Breast epithelium (tissue), 4 donors: ENCODE measurements at regions not wholly inside any gene's neighbourhood (a gene's known extent, or its start where the extent isn't known, plus 50 kb on each side); places are given as distances from the start of the nearest gene placed in this dataset.
"Not testable (repeated sequence)": the region's sequence is repeated elsewhere in the genome, so short reads cannot be mapped to it uniquely, and the experiment has no call there.

Experiments used
- DNase-seq, 2 donors: peaks; one replicate each; pipeline ENCODE4 v3.0.0-alpha.2; 2019; ENCODE audit warnings: low spot score in 2 of 2
- H3K27ac ChIP-seq, 2 donors: fragments of 200-600 bp; sonication (generic) in 1 of 2; one replicate each; pipeline ENCODE4 v1.5.1; 2016 to 2019; ENCODE audit warnings: mild to moderate bottlenecking in 1 of 2
- H3K27me3 ChIP-seq, 2 donors: fragments of 200-600 bp; sonication (generic) in 1 of 2; one replicate each; pipeline versions ENCODE4 v1.5.1 to v1.6.0; 2017 to 2019; ENCODE audit warnings: control low read depth in 1 of 2, mild to moderate bottlenecking in 1 of 2
- H3K36me3 ChIP-seq: fragments of 200-600 bp; one replicate; pipeline ENCODE4 v1.5.1; 2019
- H3K4me1 ChIP-seq, 2 donors: fragments of 200-600 bp; sonication (generic); one replicate each; pipeline ENCODE4 v1.5.1; 2016 to 2019; ENCODE audit warnings: control low read depth in 1 of 2
- H3K4me3 ChIP-seq, 3 donors: fragments of 200-600 bp; sonication (generic); 1 replicate in 2 of 3; 2 replicates in 1 of 3; pipeline ENCODE4 v1.5.1; 2016 to 2019; ENCODE audit warnings: mild to moderate bottlenecking in 3 of 3, moderate library complexity in 2 of 3
- H3K9me3 ChIP-seq, 2 donors: fragments of 200-600 bp; sonication (generic) in 1 of 2; one replicate each; pipeline ENCODE4 v1.5.1; 2016 to 2019; ENCODE audit warnings: control low read depth in 1 of 2
- CTCF ChIP-seq, 3 donors: fragments of 450-650 bp; IDR thresholded peaks; one replicate each; pipeline ENCODE4 v1.5.1; 2016 to 2017; ENCODE audit warnings: antibody characterized with exemption in 3 of 3, mild to moderate bottlenecking in 3 of 3, moderate library complexity in 3 of 3
- POLR2A ChIP-seq: fragments of 450-650 bp; IDR thresholded peaks from one replicate; pipeline ENCODE4 v1.6.1; 2016; ENCODE audit warnings: antibody characterized with exemption, mild to moderate bottlenecking, moderate library complexity
- POLR2AphosphoS5 ChIP-seq, 3 donors: sonication (generic); formaldehyde crosslinking; IDR thresholded peaks; one replicate each; pipeline ENCODE4 v1.6.1; 2017; ENCODE audit warnings: antibody characterized with exemption in 3 of 3
- intact Hi-C: fragments of 100-400 bp; cut with DNase I; formaldehyde crosslinking; loops from one replicate; pipeline ENCODE4 v1.15.1; 2023; ENCODE audit warnings: low total_unique reads

DNA sequence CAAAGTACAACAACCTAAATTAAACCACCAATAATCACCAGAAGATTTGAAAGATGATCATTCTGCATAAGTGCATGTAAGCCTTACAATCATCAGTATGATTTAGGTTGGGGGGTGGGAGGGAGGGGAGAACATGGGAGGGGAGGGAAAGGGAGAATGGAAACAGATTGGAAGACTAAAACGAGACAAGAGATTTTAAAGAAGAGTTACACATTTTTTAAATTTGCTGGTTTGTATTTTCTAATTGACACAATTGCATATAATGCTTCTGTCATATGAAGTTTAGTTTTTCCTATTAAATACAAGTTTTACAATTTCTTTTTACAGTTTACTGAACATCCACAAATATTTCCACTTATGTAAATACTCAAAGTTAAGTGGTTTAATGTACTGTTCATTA, 2118.9 kb downstream of the PCDH9 start:
- DNase-seq, result no peak
- intact Hi-C loops, result no loop called here
- TF ChIP-seq CTCF (IDR thresholded peaks at IDR 0.05), result no peak
- no peak for TF ChIP-seq POLR2A
- no peak for TF ChIP-seq POLR2AphosphoS5 (IDR thresholded peaks at IDR 0.05)
- Histone ChIP-seq H3K4me1 (no peaks in the 10 kb centered on the region), H3K27ac (no peak overlapping the region), H3K36me3 (no peaks in the 10 kb centered on the region), H3K9me3 (no peaks in the 10 kb centered on the region), H3K4me3 (no peak overlapping the region), H3K27me3 (no peaks in the 10 kb centered on the region)

DNA sequence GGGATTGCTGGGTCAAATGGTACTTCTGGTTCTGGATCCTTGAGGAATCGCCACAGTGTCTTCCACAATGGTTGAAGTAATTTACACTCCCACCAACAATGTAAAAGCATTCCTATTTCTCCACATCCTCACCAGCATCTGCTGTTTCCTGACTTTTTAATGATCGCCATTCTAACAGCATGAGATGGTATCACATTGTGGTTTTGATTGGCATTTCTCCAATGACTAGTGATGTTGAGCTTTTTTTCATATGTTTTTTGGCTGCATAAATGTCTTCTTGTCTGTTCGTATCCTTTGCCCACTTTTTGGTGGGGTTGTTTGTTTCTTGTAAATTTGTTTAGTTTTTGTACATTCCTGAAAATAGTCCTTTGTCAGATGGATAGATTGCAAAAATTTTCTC, 2125.7 kb downstream of the PCDH9 start:
- H3K4me3 ChIP-seq, H3K9me3 ChIP-seq, DNase-seq, H3K27ac ChIP-seq, H3K27me3 ChIP-seq, H3K36me3 ChIP-seq, H3K4me1 ChIP-seq, intact Hi-C loops: not testable (repeated sequence)

DNA sequence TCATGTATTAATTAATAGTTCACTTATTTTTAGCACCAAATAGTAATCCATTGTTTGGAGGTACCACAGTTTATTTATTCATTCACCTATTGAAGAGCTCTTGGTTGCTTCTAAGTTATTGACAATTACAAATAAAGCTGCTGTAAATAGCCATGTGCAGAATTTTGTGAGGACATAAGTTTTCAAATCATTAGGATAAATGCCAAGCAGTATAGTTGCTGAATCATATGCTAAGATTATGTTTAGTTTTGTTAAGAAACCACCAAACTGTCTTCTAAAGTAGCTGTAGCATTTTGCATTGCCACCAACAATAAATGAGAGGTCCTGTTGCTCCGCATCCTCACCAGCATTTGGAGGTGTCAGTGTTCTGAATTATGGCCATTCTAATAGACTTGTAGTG, 2126.8 kb downstream of the PCDH9 start:
- intact Hi-C loops, result no loop called here
- no peaks in the 10 kb centered on the region for H3K27me3 ChIP-seq
- H3K4me1 ChIP-seq, result no peaks in the 10 kb centered on the region
- H3K27ac ChIP-seq, result no peak overlapping the region
- H3K4me3 ChIP-seq, result no peak overlapping the region
- no peaks in the 10 kb centered on the region for H3K36me3 ChIP-seq
- no peaks in the 10 kb centered on the region for H3K9me3 ChIP-seq
- DNase-seq, result no peak
- no peak for TF ChIP-seq POLR2AphosphoS5 (IDR thresholded peaks at IDR 0.05)
- no peak for TF ChIP-seq POLR2A

DNA sequence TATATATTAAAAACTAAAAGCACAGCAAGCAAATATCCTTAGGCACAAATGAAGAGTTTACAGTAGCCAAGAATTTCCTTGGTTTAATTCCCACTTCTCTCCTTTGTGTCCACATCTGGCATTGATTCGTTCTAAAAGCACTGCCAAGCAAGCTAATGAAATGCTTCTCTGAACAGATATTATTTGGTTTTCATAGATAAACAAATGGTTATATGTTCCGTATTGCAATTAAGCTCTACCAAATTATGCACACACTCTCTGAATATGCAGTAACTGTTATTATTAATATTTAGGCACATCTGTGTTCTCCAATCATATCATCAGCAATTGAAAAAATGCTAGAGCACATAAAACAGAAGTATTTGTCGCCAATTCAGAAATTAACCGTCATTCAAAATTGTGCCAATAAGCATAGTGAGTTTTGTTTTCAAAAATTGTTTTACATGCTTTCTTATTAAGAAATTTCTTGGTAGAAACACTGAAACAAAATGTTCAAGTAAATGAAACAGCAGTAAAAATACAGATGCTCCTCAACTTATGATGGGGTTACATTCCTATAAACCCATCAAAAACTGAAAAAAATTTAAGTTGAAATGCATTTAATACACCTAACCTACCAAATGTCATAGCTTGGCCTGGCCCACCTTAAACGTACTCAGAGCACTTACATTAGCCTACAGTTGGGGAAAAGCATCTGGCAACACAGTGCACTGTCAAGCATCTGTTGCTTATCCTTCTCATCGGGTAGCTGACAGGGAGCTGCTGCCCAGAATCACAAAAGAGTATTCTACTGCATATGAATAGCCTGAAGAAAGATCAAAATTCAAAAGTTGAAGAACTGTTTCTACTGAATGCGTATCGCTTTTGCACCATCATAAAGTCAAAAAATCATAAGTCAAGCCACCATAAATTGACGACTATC, 2134.7 kb downstream of the PCDH9 start:
- H3K27me3 ChIP-seq, result no peaks in the 10 kb centered on the region
- no peaks in the 10 kb centered on the region for H3K9me3 ChIP-seq
- intact Hi-C loops, result no loop called here
- TF ChIP-seq POLR2AphosphoS5 (IDR thresholded peaks at IDR 0.05) (no peak), CTCF (IDR thresholded peaks at IDR 0.05) (no peak), POLR2A (no peak)
- no peaks in the 10 kb centered on the region for H3K4me1 ChIP-seq
- H3K36me3 ChIP-seq, result no peaks in the 10 kb centered on the region
- DNase-seq, result no peak
- H3K4me3 ChIP-seq, result no peak overlapping the region
- no peak overlapping the region for H3K27ac ChIP-seq

GRCh38 chr13:65093357-65093756, 2136.8 kb downstream of the PCDH9 start:
- TF ChIP-seq POLR2AphosphoS5 (IDR thresholded peaks at IDR 0.05) (no peak), CTCF (IDR thresholded peaks at IDR 0.05) (no peak), POLR2A (no peak)
- H3K4me3 ChIP-seq, result no peak overlapping the region
- no peaks in the 10 kb centered on the region for H3K27me3 ChIP-seq
- H3K9me3 ChIP-seq, result no peaks in the 10 kb centered on the region
- no peaks in the 10 kb centered on the region for H3K4me1 ChIP-seq
- DNase-seq, result no peak
- no peaks in the 10 kb centered on the region for H3K36me3 ChIP-seq
- intact Hi-C loops, result no loop called here
- H3K27ac ChIP-seq, result no peak overlapping the region

GRCh38 chr13:65091031-65091430, 2139.1 kb downstream of the PCDH9 start:
- Histone ChIP-seq H3K36me3 (no peaks in the 10 kb centered on the region), H3K9me3 (no peaks in the 10 kb centered on the region), H3K4me1 (no peaks in the 10 kb centered on the region), H3K4me3 (no peak overlapping the region), H3K27ac (no peak overlapping the region), H3K27me3 (no peaks in the 10 kb centered on the region)
- DNase-seq, result no peak
- intact Hi-C loops, result no loop called here
- TF ChIP-seq CTCF (IDR thresholded peaks at IDR 0.05) (no peak), POLR2AphosphoS5 (IDR thresholded peaks at IDR 0.05) (no peak), POLR2A (no peak)
